Stimulated activated CD8-positive, alpha-beta memory T cell treated with anti-CD3 and anti-CD28 coated beads, Interleukin-7, amount 100 ng/mL, for 48 hours (primary cell): ENCODE measurements at regions not wholly inside any gene's neighbourhood (a gene's known extent, or its start where the extent isn't known, plus 50 kb on each side); places are given as distances from the start of the nearest gene placed in this dataset.
"Not testable (repeated sequence)": the region's sequence is repeated elsewhere in the genome, so short reads cannot be mapped to it uniquely, and the experiment has no call there.

Source experiments
- DNase-seq, 2 donors: peaks; one replicate each; pipeline ENCODE4 v3.0.0-alpha.2; 2020; ENCODE audit warnings: low read depth in 1 of 2; ENCODE audit errors: extremely low read depth in 1 of 2

- DNase-seq = no peak
These were observed 333.9 kb downstream of the SRGAP2C start for GRCh38 chr1:121518726-121519041.

- DNase-seq = peak; percentile 69 to 85
These were observed 334.4 kb downstream of the SRGAP2C start for GRCh38 chr1:121519042-121519755.

- not testable (repeated sequence) for DNase-seq
These were observed 335.0 kb downstream of the SRGAP2C start for GRCh38 chr1:121519756-121520286.

- DNase-seq = no peak
These were observed 337.4 kb downstream of the SRGAP2C start for GRCh38 chr1:121522061-121522759.

GRCh38 chr1:121523112-121523511 lies 338.3 kb downstream of the SRGAP2C start:
- not testable (repeated sequence) for DNase-seq

- DNase-seq = no peak
These were observed 340.6 kb downstream of the SRGAP2C start for GRCh38 chr1:121525355-121525754.

GRCh38 chr1:121528958-121529357 lies 344.2 kb downstream of the SRGAP2C start:
- not testable (repeated sequence) for DNase-seq

GRCh38 chr1:121530026-121530425 lies 345.3 kb downstream of the SRGAP2C start:
- DNase-seq = not testable (repeated sequence)

GRCh38 chr1:121531747-121532146 lies 347.0 kb downstream of the SRGAP2C start:
- not testable (repeated sequence) for DNase-seq

- not testable (repeated sequence) for DNase-seq
These were observed 353.4 kb downstream of the SRGAP2C start for GRCh38 chr1:121538148-121538547.

GRCh38 chr1:121538943-121539575 lies 354.3 kb downstream of the SRGAP2C start:
- no peak for DNase-seq

GRCh38 chr1:121543988-121544387 lies 359.2 kb downstream of the SRGAP2C start:
- not testable (repeated sequence) for DNase-seq

GRCh38 chr1:121544500-121544899 lies 359.7 kb downstream of the SRGAP2C start:
- DNase-seq = no peak

GRCh38 chr1:121545899-121546298 lies 361.1 kb downstream of the SRGAP2C start:
- not testable (repeated sequence) for DNase-seq

GRCh38 chr1:121546830-121547591 lies 362.2 kb downstream of the SRGAP2C start:
- DNase-seq = no peak

- not testable (repeated sequence) for DNase-seq
These were observed 363.0 kb downstream of the SRGAP2C start for GRCh38 chr1:121547726-121548125.

GRCh38 chr1:121550817-121551216 lies 366.0 kb downstream of the SRGAP2C start:
- not testable (repeated sequence) for DNase-seq

GRCh38 chr1:121551491-121551890 lies 366.7 kb downstream of the SRGAP2C start:
- DNase-seq = not testable (repeated sequence)

GRCh38 chr1:121556560-121556959 lies 371.8 kb downstream of the SRGAP2C start:
- DNase-seq = not testable (repeated sequence)

GRCh38 chr1:121558034-121558433 lies 373.3 kb downstream of the SRGAP2C start:
- not testable (repeated sequence) for DNase-seq

- DNase-seq = no peak
These were observed 373.7 kb downstream of the SRGAP2C start for GRCh38 chr1:121558514-121558913.
